Gastroesophageal sphincter (tissue), 4 donors: ENCODE measurements at regions not wholly inside any gene's neighbourhood (a gene's known extent, or its start where the extent isn't known, plus 50 kb on each side); places are given as distances from the start of the nearest gene placed in this dataset.
A peak's percentile ranks its signal among the peaks of the same experiment; 100 is the strongest.
"Not testable (repeated sequence)": the region's sequence is repeated elsewhere in the genome, so short reads cannot be mapped to it uniquely, and the experiment has no call there.

Experiments used
- ATAC-seq: fragments of 150-250 bp; one replicate; pipeline ENCODE4 v1.9.1; 2016; ENCODE audit warnings: mild to moderate bottlenecking, moderate library complexity
- H3K27ac ChIP-seq, 4 donors: fragments of 200-600 bp; sonication (generic) in 3 of 4; 1 replicate in 3 of 4; 2 replicates in 1 of 4; pipeline ENCODE4 v1.5.1; 2016 to 2019
- H3K27me3 ChIP-seq: fragments of 200-600 bp; sonication (generic); one replicate; pipeline ENCODE4 v1.5.1; 2019
- H3K36me3 ChIP-seq, 2 donors: fragments of 200-600 bp; sonication (generic); one replicate each; pipeline ENCODE4 v1.5.1; 2019; ENCODE audit warnings: control low read depth in 1 of 2
- H3K4me1 ChIP-seq, 3 donors: fragments of 200-600 bp; sonication (generic); 1 replicate in 2 of 3; 2 replicates in 1 of 3; pipeline ENCODE4 v1.5.1; 2016 to 2019; ENCODE audit warnings: control low read depth in 2 of 3
- H3K4me3 ChIP-seq, 2 donors: fragments of 200-600 bp; sonication (generic); one replicate each; pipeline ENCODE4 v1.5.1; 2019; ENCODE audit warnings: mild to moderate bottlenecking in 1 of 2, moderate library complexity in 1 of 2
- H3K9me3 ChIP-seq, 3 donors: fragments of 200-600 bp; sonication (generic); one replicate each; pipeline ENCODE4 v1.5.1; 2017 to 2019; ENCODE audit warnings: control low read depth in 2 of 3
- WGBS, 2 donors: methylation state at CpG; one replicate each; pipeline ENCODE4 v1.1.5; 2018; ENCODE audit warnings: low coverage in 1 of 2; 5-methylcytosine and 5-hydroxymethylcytosine counted together

GRCh38 chr16:22572331-22573224, 61.9 kb downstream of the NPIPB5 start:
- not testable (repeated sequence) for H3K36me3 ChIP-seq, H3K27ac ChIP-seq, H3K4me3 ChIP-seq, H3K4me1 ChIP-seq, H3K9me3 ChIP-seq
- WGBS, 2 donors, result 56 to 65% methylated on average over 3 to 5 of the region's 11 CpGs
- peak; percentile 52 for ATAC-seq
- H3K27me3 ChIP-seq, result peaks cover 17% of the 10 kb centered on the region

DNA sequence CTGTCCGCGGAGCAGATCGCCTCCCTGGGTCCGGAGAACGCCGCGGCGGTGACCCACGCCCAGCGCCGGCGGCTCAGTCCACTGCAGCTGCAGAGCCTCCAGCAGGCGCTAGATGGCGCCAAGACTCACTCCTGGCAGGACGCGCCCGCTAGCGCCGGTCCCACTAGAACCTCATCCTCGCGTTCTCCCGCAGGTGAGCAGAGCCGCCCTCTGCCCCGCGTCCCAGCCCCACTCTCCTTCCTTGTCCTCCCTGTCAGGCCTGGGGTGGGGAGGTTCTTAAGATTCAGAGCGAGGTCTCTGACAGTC, 62.5 kb downstream of the NPIPB5 start:
- not testable (repeated sequence) for H3K9me3 ChIP-seq, H3K4me1 ChIP-seq, H3K4me3 ChIP-seq, H3K27ac ChIP-seq, H3K36me3 ChIP-seq
- ATAC-seq, result peak; percentile 89
- no CpG with 5 or more reads among the region's 26 CpGs for WGBS, 2 donors
- peaks cover 17% of the 10 kb centered on the region for H3K27me3 ChIP-seq

GRCh38 chr16:22576506-22576905, 65.8 kb downstream of the NPIPB5 start:
- peaks cover 17% of the 10 kb centered on the region for H3K27me3 ChIP-seq
- 69 to 71% methylated on average over 2 to 4 of the region's 6 CpGs for WGBS, 2 donors
- not testable (repeated sequence) for H3K27ac ChIP-seq, H3K4me3 ChIP-seq, H3K9me3 ChIP-seq, H3K4me1 ChIP-seq, H3K36me3 ChIP-seq, ATAC-seq

- ATAC-seq, result not testable (repeated sequence)
These were observed 72.5 kb downstream of the NPIPB5 start for GRCh38 chr16:22583195-22583594.

DNA sequence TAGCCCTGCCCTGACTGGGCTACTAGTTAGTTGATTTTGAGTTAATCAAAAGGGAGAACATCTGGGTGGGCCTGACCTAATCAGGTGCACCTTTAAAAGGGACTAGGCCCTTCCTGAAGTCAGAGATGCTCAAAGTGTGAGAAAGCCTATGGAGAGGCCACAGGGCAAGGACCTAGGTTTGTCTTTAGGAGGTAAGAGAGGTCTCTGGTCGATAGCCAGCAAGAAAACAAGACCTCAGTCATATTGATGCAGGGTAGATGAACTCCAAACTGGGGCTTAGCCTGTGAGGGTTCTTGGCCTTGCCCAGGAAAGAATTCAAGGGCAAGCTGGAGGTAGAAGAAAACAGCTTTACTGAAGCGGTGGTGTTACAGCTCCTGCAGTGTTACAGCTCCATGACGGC, 73.8 kb downstream of the NPIPB5 start:
- not testable (repeated sequence) for H3K27me3 ChIP-seq

More at GRCh38 chr16:22583195-22583594, 72.5 kb downstream of the NPIPB5 start:
- H3K4me3 ChIP-seq, H3K9me3 ChIP-seq, H3K27me3 ChIP-seq, H3K27ac ChIP-seq, H3K4me1 ChIP-seq, H3K36me3 ChIP-seq: not testable (repeated sequence)
- 88 to 100% methylated on average over 2 to 4 of the region's 6 CpGs for whole genome bisulfite sequencing, 2 donors

GRCh38 chr16:22584941-22585340, 74.2 kb downstream of the NPIPB5 start:
- not testable (repeated sequence) for H3K27ac ChIP-seq, H3K36me3 ChIP-seq, H3K9me3 ChIP-seq, H3K27me3 ChIP-seq, ATAC-seq, H3K4me3 ChIP-seq, H3K4me1 ChIP-seq
- WGBS, 2 donors, result no CpG with 5 or more reads among the region's 5 CpGs

More for the DNA sequence above, 73.8 kb downstream of the NPIPB5 start:
- WGBS, 2 donors, result 73% methylated on average over 1 of the region's 3 CpGs; no CpG with 5 or more reads in 1 of the 2 donors
- H3K9me3 ChIP-seq, H3K27ac ChIP-seq, H3K4me1 ChIP-seq, H3K4me3 ChIP-seq, H3K36me3 ChIP-seq, ATAC-seq: not testable (repeated sequence)

DNA sequence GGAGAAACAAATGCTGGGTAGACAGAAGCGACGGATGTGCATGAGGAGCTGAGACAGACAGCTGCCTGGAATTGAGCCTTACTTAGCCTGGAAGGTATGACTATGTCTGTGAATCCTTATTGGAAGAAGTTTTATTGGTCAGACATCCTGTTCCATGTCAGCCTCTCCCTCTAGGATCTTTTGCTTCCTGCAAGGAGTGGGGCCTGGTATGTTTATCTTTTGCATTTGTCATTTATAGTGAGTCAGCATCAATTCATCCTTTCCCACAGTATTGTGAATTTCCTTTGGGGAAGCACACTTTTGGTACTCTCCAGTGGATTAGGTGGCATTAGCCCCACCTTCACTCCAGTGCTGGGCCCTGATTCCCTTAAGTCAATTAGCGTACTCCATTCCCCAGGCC, 74.7 kb downstream of the NPIPB5 start:
- not testable (repeated sequence) for H3K27ac ChIP-seq, H3K27me3 ChIP-seq, H3K9me3 ChIP-seq, H3K4me1 ChIP-seq, ATAC-seq, H3K36me3 ChIP-seq, H3K4me3 ChIP-seq
- WGBS, 2 donors, result 94 to 100% methylated on average over 2 of the region's 3 CpGs

DNA sequence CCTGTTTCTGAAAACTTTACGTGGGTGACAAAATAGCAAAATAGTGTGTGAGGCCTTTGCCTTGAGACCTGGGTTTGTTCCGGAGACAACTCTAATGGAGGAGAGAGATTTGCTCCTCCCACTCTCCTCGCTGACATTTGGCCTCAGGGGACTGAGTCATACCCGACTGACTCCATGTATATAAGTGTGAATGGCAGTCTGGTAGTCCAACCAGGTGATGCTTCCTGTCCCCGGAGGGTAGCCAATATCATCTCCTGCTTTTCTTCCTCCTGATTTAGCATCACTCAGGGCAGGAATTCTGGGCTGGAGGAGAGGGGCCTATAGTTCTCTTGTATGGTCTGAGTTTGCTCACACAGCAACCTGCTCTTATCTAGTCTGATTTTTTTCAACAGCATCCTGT, 76.0 kb downstream of the NPIPB5 start:
- H3K36me3 ChIP-seq, H3K9me3 ChIP-seq, H3K27me3 ChIP-seq, H3K27ac ChIP-seq, H3K4me1 ChIP-seq, H3K4me3 ChIP-seq, ATAC-seq: not testable (repeated sequence)
- WGBS, 2 donors, result 100% methylated on average over 1 of the region's 5 CpGs; no CpG with 5 or more reads in 1 of the 2 donors

DNA sequence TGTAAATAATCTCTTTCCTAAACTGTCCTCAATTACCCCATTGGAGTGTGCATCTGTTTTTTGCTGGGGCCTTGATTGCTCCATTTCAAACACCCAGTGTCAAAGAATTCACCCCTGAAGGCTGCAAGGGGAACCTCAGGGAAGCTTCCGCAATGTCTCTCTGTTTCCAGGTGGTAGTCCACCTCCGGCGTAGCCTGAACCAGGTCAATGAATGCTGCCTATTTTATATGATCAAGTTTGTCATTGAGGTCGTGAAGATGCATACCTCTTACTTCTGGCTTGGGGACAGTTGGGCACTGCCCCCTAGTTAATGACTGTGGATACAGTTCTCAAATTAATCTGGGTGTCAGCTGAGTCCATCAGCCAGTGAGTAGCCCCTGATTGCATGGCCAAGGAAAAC, 79.1 kb downstream of the NPIPB5 start:
- not testable (repeated sequence) for H3K27ac ChIP-seq, H3K27me3 ChIP-seq, H3K4me3 ChIP-seq, H3K4me1 ChIP-seq, ATAC-seq, H3K9me3 ChIP-seq, H3K36me3 ChIP-seq
- WGBS, 2 donors, result 88% methylated on average over 4 of the region's 4 CpGs; no CpG with 5 or more reads in 1 of the 2 donors

DNA sequence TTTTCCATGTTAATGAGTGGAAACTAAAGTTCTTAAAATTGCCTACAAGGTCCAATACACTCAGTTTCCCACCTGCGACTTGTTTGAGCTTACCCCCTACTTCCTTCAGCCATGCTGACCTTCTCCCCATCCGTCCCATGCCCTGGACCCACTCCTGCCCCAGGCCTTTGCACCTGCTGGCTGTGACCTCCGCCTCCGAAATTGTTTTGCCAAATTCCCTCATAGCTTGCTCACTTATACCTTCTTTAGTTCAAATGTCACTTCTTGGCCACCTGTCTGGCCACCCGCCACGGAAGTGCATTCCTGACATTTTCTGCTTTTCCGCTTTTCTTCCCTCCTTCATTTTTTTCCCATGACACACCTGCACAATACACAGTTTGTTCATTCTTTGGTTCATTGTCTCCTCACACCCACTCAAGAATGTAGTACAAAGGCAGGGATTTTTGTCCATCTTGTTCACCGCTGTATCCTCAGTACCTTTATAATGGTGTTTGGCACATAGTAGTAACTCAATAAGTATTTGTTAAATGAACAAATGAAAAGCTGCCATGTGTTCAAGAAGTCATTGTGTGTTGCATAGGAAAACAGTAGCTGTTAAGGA, 85.9 kb downstream of the NPIPB5 start:
- not testable (repeated sequence) for H3K36me3 ChIP-seq, H3K27ac ChIP-seq, H3K4me1 ChIP-seq, H3K9me3 ChIP-seq, ATAC-seq, H3K4me3 ChIP-seq, H3K27me3 ChIP-seq
- whole genome bisulfite sequencing, 2 donors, result no CpG with 5 or more reads among the region's 8 CpGs

- H3K9me3 ChIP-seq, H3K27me3 ChIP-seq, H3K36me3 ChIP-seq, ATAC-seq, H3K4me3 ChIP-seq, H3K27ac ChIP-seq, H3K4me1 ChIP-seq: not testable (repeated sequence)
- WGBS, 2 donors, result no CpG with 5 or more reads among the region's 11 CpGs
These were observed 93.1 kb downstream of the NPIPB5 start for GRCh38 chr16:22603744-22604143.

- not testable (repeated sequence) for H3K4me1 ChIP-seq, H3K36me3 ChIP-seq, H3K27me3 ChIP-seq, H3K4me3 ChIP-seq, H3K9me3 ChIP-seq, H3K27ac ChIP-seq
- ATAC-seq, result peak; percentile 87
These were observed 95.9 kb downstream of the NPIPB5 start for GRCh38 chr16:22606619-22607018.

DNA sequence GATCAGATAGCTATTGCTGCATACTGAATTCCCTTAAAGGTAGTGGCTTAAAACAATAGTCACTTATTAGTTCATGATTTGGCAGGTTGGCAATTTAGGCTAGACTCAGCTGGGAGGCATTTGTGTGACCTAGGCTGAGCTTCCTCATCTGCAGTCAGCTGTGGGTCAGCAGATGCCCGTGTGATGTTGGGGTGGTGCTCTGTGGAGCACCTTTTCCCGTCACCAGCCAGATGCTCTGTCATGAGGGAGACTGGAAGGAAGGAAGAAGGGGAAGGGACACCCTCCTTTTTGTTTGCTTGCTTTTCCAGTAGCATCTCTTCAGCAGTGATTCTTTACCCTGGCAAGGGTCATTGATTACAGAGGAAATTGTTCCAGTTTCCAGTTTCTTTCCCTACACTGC, 99.1 kb downstream of the NPIPB5 start:
- H3K4me1 ChIP-seq, H3K4me3 ChIP-seq, ATAC-seq, H3K36me3 ChIP-seq, H3K27me3 ChIP-seq, H3K27ac ChIP-seq: not testable (repeated sequence)
- WGBS, 2 donors, result no CpG with 5 or more reads among the region's 2 CpGs
- H3K9me3 ChIP-seq, result peaks cover 0 to 13% (median 0%) of the 10 kb centered on the region in 3 donors

GRCh38 chr16:22611128-22611527, 100.4 kb downstream of the NPIPB5 start:
- not testable (repeated sequence) for ATAC-seq, H3K27me3 ChIP-seq, H3K4me3 ChIP-seq, H3K36me3 ChIP-seq, H3K27ac ChIP-seq, H3K4me1 ChIP-seq
- H3K9me3 ChIP-seq, result peaks cover 0 to 16% (median 0%) of the 10 kb centered on the region in 3 donors
- 78 to 85% methylated on average over 2 to 4 of the region's 4 CpGs for WGBS, 2 donors
